ENCODE measurements at regions not wholly inside any gene's neighbourhood (a gene's known extent, or its start where the extent isn't known, plus 50 kb on each side); places are given as distances from the start of the nearest gene placed in this dataset.

DNA sequence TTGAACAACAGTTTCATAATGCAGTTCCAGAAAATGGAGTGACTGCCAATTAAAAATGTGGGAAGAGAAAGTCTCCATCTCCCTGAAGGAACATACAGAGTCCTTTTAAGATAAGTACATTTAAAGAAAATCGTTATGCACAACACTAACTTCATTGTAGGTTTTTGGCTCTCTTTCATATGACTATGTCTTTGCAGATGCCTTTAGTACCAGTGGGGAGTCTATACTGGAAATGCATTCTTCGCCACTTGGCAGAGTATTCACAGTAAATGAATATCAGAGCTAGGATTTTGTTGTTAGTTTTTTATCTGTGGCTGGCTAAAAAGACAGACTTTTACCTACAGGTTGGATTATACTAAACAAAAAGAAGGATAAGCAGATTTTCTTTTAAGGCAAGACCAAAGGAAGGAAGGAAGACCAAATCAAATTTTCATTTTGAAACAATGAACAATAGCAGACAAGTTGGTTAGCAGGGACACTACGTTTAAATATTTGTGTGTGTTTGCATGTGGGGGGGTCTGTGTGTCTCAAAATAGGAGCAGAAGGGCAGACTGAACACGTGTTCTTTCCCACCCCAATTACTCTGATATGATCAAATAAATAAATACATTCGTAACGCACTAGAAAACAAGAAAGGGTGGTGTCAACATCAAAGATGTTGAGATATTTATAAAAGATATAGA lies 124.5 kb downstream of the BTG1 start:
- TF ChIP-seq, protein P1, sequence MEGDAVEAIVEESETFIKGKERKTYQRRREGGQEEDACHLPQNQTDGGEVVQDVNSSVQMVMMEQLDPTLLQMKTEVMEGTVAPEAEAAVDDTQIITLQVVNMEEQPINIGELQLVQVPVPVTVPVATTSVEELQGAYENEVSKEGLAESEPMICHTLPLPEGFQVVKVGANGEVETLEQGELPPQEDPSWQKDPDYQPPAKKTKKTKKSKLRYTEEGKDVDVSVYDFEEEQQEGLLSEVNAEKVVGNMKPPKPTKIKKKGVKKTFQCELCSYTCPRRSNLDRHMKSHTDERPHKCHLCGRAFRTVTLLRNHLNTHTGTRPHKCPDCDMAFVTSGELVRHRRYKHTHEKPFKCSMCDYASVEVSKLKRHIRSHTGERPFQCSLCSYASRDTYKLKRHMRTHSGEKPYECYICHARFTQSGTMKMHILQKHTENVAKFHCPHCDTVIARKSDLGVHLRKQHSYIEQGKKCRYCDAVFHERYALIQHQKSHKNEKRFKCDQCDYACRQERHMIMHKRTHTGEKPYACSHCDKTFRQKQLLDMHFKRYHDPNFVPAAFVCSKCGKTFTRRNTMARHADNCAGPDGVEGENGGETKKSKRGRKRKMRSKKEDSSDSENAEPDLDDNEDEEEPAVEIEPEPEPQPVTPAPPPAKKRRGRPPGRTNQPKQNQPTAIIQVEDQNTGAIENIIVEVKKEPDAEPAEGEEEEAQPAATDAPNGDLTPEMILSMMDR (IDR thresholded peaks at IDR 0.05) = no peak
- TF ChIP-seq EZH2 (IDR thresholded peaks at IDR 0.05; ENCODE audit: borderline replicate concordance, insufficient read depth, low read depth, low read length, poor library complexity, severe bottlenecking) = no peak
